Loucy (cell line): ENCODE measurements at regions not wholly inside any gene's neighbourhood (a gene's known extent, or its start where the extent isn't known, plus 50 kb on each side); places are given as distances from the start of the nearest gene placed in this dataset.

Experiments
- CTCF ChIP-seq: fragments of 200-600 bp; sonication (generic); conservative IDR thresholded peaks from 2 replicates; pipeline ENCODE4 v1.5.1; 2014; ENCODE audit warnings: mild to moderate bottlenecking, antibody characterized with exemption, low read length
- EZH2phosphoT487 ChIP-seq: fragments of 200-600 bp; IDR thresholded peaks from 2 replicates; pipeline ENCODE4 v1.6.1; 2018; ENCODE audit warnings: antibody characterized with exemption, mild to moderate bottlenecking, moderate library complexity, borderline replicate concordance

GRCh38 chr6:21531393-21531792 lies 62.2 kb upstream of the SOX4 start:
- TF ChIP-seq CTCF, result no peak
- TF ChIP-seq EZH2phosphoT487, result no peak
